Stimulated activated CD8-positive, alpha-beta memory T cell treated with anti-CD3 and anti-CD28 coated beads, Interleukin-4, amount 100 ng/mL, for 48 hours (primary cell): ENCODE measurements at regions not wholly inside any gene's neighbourhood (a gene's known extent, or its start where the extent isn't known, plus 50 kb on each side); places are given as distances from the start of the nearest gene placed in this dataset.
A peak's percentile ranks its signal among the peaks of the same experiment; 100 is the strongest.

Experiments
- DNase-seq: peaks from one replicate; pipeline ENCODE4 v3.0.0-alpha.2; 2020

- DNase-seq: peak; percentile 72
These were observed 96.0 kb upstream of the IKZF1 start for GRCh38 chr7:50208378-50208982.

- no peak for DNase-seq
These were observed 96.7 kb upstream of the IKZF1 start for GRCh38 chr7:50207686-50208255.

- no peak for DNase-seq
These were observed 97.3 kb upstream of the IKZF1 start for GRCh38 chr7:50207251-50207564.

GRCh38 chr7:50206453-50207250 lies 97.9 kb upstream of the IKZF1 start:
- peak; percentile 78 for DNase-seq

- DNase-seq: no peak
These were observed 99.5 kb upstream of the IKZF1 start for GRCh38 chr7:50205011-50205410.

- DNase-seq: no peak
These were observed 99.9 kb upstream of the IKZF1 start for GRCh38 chr7:50204581-50204980.

- DNase-seq: no peak
These were observed 101.0 kb upstream of the IKZF1 start for GRCh38 chr7:50203521-50203920.

- no peak for DNase-seq
These were observed 102.4 kb upstream of the IKZF1 start for GRCh38 chr7:50202052-50202555.

- no peak for DNase-seq
These were observed 104.7 kb upstream of the IKZF1 start for GRCh38 chr7:50199824-50200223.

- DNase-seq: peak; percentile 83
These were observed 104.5 kb upstream of the ZPBP start for GRCh38 chr7:50197549-50197948.

GRCh38 chr7:50196719-50197118 lies 103.7 kb upstream of the ZPBP start:
- DNase-seq: peak; percentile 27

GRCh38 chr7:50190776-50191175 lies 97.7 kb upstream of the ZPBP start:
- DNase-seq: no peak

GRCh38 chr7:50189371-50189770 lies 96.3 kb upstream of the ZPBP start:
- DNase-seq: no peak

GRCh38 chr7:50185951-50186682 lies 93.1 kb upstream of the ZPBP start:
- DNase-seq: no peak

GRCh38 chr7:50185208-50185607 lies 92.2 kb upstream of the ZPBP start:
- no peak for DNase-seq

GRCh38 chr7:50184271-50184990 lies 91.4 kb upstream of the ZPBP start:
- DNase-seq: no peak

GRCh38 chr7:50182759-50183158 lies 89.7 kb upstream of the ZPBP start:
- no peak for DNase-seq

GRCh38 chr7:50181081-50181480 lies 88.0 kb upstream of the ZPBP start:
- no peak for DNase-seq

GRCh38 chr7:50178166-50178565 lies 85.1 kb upstream of the ZPBP start:
- no peak for DNase-seq

- no peak for DNase-seq
These were observed 81.9 kb upstream of the ZPBP start for GRCh38 chr7:50174948-50175347.

- peak; percentile 48 for DNase-seq
These were observed 74.2 kb upstream of the ZPBP start for GRCh38 chr7:50166997-50167965.
